HG03095 (cell line): ENCODE measurements at regions not wholly inside any gene's neighbourhood (a gene's known extent, or its start where the extent isn't known, plus 50 kb on each side); places are given as distances from the start of the nearest gene placed in this dataset.
"Not testable (repeated sequence)": the region's sequence is repeated elsewhere in the genome, so short reads cannot be mapped to it uniquely, and the experiment has no call there.

ENCODE experiments used
- ATAC-seq: cut with Tn5 transposase; IDR thresholded peaks from one replicate; pipeline ENCODE4 v1.9.1; 2021; ENCODE audit warnings: moderate library complexity; ENCODE audit not compliant: unreplicated experiment

DNA sequence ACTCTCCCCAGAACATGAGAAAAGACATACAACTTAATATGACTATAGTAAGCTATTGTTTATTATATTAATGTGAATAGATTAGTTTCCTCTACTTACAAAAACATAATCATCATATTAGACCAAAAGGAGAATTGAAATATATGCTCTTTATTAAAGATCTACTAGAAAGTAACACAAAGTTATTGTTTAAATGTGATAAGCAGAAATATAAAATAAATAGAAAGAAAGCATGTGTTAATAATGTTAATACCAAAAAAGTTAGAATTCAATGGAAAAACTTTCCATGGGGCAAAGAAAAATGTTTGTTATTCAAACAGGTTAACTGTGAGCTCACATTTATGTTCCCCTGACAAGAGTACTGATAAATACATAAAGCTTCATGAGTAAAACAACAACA lies 421.4 kb upstream of the UBE2E3 start:
- no peak for ATAC-seq

DNA sequence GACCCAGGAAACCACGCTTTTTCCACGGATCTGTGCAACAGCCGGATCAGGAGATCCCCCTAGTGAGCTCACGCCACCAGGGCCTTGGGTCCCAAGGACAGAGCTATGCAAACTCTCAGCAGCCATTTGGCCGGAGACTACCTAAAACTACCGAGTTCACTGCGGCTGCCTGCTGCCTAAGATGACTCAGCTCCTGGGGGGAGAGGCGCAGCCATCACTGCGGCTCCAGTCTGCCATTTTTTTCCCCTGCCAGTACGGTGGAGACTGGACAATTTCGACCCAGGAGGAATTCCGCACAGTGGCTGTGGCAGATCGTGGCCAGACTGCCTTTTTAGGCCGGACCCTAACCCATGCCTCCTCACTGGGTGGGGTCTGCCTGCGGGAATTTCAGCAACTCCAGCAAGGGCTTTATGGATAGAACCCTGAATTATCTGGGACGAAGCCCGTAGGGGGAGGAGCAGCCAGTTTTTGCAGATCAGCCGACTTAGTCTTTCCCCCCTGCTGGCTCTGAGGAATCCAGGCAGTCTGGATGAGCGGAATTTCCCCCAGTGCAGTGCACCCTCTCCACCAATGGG lies 424.9 kb upstream of the UBE2E3 start:
- no peak for ATAC-seq

DNA sequence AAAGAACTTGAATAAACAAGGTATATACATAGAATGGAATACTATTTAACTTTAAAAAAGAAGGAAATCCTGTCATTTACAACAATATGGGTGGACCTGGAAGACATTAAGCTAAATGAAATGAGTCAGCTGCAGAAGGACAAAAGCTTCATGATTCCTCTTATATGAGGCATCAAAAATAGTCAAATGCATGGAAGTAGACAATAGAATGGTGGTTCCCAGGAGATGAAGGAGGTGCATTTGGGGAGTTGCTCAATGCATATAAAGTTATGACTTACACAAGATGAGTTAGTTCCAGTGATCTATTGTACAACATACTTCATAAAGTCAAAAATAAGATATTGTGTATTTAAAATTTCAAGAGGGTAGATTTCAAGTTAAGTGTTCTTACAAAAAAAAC lies 426.1 kb upstream of the UBE2E3 start:
- ATAC-seq = no peak

DNA sequence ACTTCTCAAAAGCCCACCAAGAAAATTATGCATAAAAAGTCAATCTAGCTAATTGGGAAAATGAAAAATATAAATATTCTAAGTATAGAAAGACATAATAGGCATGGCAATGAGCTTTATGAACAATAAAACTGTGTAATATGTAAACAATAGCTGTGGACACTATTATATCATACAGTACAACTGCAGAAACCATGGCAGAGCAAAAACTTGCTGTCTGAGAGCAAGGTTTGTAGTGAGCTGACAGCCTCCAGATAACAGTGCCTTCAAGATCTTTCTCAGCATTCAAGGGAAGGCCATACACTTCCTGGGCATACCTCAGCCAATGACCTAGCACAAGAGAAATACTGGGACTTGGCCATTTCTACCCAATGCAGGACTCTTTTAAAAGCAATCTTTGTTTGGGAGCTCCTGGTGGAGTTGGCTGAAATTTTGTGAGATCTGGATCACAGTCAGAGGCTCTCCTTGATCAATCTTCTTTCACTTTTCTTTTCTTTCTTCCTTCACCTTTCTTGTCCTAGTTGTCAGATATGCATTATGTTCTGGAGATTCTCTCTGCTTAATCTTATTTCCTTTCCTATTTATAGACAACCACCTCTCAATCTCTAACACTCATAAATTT lies 427.2 kb upstream of the UBE2E3 start:
- ATAC-seq = no peak

DNA sequence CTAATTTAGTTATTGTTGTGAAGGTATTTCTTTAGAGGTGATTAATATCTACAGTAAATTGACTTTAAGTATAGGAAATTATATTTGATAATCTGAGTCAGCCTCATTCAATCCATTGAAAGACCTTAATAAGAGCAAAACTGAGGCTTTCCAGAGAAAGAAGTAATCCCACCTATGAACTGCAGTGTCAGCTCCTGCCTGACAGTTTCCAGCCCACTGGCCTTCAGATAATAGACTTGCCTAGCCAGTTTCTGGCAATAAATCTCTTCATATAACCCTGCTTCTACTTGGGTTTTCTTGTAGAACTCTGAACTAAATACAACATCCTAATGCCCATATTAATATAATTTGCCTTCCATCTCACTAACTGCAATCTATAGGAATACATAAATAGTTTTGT lies 437.9 kb upstream of the UBE2E3 start:
- no peak for ATAC-seq

DNA sequence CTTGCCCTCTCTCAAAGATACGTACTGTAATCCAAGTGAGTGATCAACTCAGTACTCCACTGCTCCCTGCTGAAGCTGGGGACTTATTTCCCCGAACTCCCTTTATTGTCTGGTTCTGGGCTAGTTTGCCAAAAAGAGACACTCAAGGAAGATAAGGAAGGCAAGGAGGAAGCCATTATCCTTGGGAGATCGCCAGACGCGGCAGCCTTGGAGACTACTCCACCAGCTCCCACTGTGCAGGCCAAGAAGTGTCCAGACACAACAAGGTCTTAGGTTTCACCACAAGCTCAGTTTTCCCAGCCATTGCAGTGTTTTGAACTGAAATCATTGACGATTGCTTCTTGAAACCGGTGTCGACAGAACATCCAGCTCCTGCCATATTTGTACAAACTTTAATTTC lies 439.6 kb upstream of the UBE2E3 start:
- ATAC-seq = no peak

DNA sequence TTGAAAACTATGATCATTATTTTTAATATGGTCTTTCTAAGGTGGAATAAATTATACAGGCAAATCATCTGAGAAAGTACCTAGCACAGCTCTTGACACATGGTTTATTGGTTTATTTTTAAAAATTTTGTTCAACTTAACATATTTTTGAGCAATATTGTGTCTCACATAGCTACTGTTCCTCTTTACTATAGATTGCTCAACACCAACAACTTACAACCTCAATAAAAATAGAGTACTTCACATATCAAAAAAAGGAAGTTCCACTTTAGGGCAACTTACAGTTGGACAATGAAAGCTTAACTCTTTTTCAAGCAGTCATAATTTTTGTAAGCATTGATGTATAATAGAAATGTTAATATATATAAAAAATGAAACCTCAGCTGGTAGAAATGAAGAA lies 440.9 kb upstream of the UBE2E3 start:
- no peak for ATAC-seq

DNA sequence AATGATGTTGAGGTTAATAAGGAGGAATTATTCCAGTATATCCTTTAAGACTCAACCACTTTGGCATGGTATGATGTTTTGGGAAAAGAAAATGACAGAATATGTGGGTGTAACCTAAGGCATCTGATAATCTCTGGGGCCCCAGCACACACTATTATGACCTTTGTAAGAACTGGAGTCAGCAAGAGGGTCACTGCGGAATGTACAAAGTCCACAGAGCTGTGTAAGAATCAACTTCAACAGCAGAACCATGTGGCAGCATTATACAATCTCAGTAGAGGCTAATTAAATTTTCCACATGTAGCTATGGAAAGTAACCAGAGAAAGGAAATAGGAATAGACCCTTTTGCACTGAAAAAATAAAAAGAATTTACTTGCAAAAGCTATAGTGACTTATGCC lies 445.1 kb upstream of the UBE2E3 start:
- no peak for ATAC-seq

DNA sequence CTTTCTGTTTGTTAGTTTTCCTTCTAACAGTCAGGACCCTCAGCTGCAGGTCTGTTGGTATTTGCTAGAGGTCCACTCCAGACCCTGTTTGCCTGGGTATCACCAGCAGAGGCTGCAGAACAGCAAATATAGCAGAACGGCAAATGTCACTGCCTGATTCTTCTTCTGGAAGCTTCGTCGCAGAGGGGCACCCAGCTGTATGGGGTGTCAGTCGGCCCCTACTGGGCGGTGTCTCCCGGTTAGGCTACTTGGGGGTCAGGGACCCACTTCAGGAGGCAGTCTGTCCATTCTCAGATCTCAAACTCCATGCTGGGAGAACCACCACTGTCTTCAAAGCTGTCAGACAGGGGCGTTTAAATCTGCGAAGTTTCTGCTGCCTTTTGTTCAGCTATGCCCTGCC lies 448.6 kb upstream of the UBE2E3 start:
- ATAC-seq = not testable (repeated sequence)

DNA sequence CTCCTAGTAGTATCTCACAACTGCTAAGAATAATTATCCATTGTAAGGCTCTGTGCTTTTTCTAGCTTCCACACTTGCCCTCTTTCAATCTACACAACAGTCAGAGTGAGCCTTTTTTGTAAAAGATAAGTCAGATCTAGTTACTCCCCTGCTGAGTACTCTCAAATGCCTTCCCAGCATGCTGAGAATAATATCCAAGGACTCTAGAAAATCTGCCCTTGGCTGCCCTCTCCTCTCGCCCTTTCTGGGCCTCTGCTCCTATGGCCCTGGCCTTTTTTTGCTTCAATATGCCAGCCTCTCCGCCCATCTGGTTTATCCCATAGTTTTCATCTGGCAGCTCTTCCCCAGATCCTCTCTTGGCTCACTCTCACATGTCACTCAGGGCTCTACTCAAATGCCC lies 455.9 kb upstream of the UBE2E3 start:
- no peak for ATAC-seq

DNA sequence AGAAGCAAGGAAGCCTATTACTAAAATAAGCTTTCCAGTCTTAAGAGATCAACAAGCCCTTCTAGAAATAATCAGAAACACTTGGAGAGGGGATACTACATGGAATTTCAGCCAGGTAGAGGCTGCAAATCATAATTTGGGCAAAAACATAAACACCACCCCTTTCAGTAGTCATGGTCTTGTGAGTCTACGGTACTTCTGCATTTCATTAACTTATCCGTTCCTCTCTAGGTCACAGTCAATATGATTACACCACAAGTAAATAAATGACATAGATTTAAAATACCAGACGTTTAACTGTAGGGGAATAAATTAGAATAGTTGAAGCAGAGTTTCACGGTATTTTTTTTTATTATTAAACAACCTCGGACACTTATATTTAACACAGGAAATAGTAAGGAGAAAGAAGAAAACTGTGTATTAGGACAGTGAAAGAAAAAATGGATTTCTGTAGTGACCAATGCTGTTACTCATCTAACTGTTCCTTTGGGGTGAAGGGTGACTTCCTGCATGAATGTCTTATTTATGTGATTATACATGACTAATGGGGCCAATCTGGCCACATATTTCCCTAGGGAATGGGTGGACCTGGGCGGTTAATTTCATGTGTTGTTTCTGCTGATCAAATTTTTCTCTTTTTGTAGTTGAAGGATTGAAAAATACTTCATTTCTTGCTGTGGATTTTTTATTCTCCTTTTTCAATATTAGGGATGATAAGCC lies 456.6 kb upstream of the UBE2E3 start:
- no peak for ATAC-seq

DNA sequence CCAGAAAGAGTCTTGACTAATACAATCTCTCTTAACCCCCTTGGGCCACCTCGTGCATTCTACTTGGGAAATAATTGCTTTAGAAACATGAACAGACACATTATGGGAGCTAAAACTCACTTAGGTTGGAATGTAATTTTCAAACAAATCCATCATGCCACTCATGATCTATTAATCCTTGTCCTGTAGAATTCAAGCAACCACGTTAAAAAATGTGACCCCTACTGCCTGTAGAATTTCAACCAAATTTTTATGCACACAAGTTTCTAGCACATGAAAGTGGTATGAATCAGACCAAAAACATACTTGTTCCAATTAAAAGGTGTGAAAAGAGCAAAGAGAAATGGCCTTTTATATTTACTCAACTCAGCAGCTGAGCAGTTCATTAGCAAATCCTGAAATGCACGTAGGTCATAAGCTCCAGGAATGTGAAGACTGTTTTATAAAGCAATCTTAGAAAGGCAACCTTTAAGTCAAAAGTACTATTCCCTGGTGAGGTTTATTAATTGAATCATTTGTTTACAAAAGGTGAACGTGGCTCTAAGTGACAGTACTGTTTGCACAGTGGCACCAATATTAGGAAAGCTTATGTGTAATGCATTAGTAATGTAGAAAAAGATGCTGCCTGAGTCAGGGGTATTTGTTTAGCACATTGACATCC lies 459.4 kb upstream of the UBE2E3 start:
- no peak for ATAC-seq

DNA sequence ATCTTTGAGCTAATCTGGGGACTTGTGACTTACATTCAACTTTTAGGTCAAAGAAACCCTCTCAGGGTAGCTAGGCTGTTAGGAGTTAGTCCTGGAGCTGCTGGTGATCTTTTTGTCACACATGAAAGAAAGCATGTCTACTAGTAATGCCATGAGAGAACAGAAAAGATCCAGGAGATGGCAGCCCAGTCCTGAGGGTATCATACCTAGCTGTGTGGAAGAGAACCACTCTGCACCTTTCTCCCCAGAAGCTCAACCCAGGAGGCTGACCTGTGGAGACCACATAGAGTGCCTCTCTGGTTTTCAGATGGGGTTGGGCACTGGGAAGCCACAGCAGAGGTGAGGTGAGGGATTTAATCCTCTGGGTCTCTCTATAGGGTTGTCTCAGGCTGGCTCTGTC lies 460.2 kb upstream of the UBE2E3 start:
- no peak for ATAC-seq

DNA sequence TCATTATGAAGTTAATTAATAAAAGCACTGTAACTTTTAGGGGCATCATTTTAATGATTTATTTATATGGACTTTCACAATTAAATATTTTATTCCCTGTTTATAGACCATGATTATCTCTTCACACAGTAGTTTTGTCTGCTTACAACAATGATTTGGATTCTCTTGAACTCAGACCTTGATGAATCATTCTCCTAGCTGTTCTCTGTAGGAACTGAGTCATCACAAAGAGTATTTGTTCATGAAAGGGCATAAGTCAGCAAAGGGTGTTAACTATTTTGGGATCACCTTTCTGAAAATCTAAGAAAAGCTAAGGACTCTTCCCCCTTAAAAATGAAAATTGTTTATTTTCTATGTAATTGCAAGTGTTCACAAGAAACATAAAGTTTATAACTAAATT lies 461.1 kb upstream of the UBE2E3 start:
- no peak for ATAC-seq

DNA sequence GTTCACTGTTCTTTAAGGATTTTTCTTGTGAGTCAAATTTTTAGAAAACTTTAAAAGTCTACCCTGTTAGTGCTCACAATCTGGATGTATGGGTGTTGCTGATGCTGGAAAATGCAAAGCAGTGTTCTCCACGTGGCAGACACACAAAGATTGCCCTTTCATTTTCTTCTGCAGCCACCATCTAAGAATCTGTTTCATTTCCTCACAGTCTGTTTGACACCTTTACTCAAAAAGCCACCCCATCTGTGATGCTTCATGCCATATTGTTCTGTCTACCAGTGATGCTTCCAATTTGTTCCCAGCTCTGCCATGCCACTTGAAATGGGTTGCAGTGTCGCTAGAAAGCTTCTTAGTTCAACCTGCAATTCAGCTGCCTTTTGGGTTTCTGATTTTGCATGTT lies 464.2 kb upstream of the UBE2E3 start:
- no peak for ATAC-seq

DNA sequence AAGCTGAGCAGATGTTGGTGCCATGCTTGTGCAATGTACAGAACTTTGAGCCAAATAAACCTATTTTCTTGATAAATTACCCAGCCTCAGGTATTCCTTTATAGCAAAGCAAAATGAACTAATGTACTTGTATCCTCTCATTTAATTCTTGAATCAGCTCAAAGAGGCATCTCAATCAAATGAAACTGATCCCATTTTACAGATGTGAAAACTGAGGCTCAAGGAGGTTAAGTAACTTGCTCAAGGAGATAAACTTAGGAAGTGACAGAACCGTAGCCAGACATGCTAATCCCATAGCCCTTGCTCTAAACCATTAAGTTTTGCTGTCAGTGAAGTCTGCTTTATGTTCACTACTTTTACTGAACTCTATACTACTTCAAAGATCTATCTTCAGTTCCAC lies 467.0 kb upstream of the UBE2E3 start:
- ATAC-seq = no peak

DNA sequence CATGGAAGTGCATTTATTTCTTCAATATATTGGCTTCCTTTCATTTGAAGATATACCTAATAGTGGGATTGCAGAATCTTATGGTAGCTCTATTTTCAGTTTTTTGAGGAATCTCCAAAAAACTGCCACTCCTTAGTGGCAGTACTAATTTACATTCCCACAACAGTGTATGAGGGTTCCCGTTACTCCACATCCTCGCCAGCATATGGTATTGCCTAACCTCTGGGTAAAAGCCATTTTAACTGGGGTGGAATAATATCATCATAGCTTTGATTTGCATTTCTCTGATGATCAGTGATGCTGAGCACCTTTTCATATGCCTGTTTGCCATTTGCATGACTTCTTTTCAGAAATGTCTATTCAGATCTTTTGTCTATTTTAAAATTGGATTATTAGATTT lies 471.9 kb upstream of the UBE2E3 start:
- no peak for ATAC-seq

DNA sequence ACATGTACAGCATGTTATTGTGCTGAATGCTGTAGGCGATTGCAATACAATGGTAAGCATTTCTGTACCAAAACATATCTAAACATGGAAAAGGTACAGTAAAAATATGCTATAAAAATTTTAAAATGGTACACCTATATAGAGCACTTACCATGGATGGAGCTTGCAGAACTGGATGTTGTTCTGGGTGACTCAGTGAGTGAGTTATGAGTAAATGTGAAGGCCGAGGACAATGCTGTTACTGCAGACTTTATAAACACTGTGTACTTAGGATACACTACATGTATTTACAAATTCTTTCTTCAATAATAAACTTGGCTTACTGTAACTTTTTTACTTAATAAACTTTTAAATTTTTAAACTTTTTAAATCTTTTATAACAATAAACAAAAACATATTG lies 473.4 kb upstream of the UBE2E3 start:
- no peak for ATAC-seq

DNA sequence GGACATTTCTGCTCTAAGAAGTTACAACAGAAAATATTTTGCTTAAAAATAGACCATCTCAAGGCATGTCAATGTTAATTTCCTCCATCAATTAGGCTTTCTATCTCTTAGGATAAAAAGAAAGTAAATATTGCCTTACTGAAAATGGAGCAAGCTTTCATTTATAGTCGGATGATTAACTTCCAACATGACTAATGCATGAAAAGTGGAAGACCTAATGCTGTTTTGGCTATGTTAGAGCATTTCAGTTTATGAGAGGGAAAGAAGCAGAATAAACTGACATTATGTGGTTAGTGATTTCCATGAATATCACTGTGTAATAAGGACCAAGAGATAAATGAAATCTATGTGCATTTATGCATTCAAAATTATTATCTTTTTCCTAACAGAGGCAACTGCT lies 475.2 kb upstream of the UBE2E3 start:
- ATAC-seq = no peak

DNA sequence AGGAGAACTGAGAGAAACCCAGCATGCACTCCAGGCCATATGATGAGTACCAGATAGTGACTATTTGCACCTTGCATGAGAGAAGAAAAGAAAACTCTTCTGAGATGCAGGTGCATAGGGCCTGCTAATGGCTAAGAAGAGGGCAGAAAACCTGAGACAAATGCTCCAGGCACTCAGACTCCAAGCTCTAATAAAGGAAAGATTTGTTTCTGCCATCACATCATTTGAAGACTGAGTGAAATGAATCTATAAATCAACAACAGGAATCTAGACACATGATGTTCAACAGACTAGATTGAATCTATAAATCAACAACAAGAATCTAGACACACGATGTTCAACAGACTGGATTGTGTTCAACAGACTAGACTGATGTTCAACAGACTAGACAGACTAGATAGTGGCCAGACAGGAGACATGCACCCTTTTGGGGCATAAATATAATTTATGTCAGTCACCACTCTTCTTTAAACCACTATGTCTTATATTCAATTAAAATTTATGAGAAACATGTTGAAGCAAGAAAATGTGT lies 482.7 kb upstream of the UBE2E3 start:
- ATAC-seq = no peak

DNA sequence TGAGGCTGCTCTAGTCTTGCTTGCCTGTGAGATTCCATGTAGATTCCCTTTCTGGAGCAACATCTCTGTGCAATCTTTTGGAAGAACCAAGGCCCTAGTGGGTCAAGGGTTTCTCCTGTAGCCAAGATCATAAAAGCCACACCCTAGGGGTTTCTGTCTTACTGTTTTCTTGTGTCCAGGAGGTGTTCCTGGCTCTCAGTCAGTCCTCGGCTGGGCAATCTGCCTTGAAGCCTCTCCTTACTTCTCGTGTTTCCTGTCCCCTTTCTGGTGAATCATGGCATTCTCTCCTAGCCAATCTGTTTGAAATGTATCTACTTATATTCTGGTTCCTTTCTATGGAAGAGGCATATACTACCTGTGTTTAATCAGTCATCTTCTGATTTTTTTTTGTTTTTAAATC lies 484.8 kb upstream of the UBE2E3 start:
- ATAC-seq = no peak

DNA sequence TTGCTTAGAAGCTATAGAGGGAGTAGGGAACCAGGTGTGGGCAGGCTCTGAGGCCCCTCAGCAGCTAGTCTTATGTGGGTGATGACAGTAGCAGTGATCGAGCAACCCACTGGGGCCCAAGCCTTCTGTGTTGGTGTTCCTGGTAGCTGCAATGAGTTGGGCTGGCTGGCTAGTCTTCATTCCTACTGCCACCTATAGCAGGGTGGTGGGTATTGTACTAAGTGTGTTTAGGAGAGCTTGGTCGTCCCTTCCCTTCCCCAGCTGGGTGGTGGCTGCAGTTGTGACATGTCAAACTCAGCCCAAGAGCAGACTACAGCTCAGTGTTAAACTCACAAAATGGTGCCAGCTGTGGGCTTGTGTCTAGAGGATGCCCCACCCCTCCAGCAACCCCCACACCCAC lies 486.1 kb upstream of the UBE2E3 start:
- no peak for ATAC-seq
